Heart left ventricle (tissue), 13 donors: ENCODE measurements at regions not wholly inside any gene's neighbourhood (a gene's known extent, or its start where the extent isn't known, plus 50 kb on each side); places are given as distances from the start of the nearest gene placed in this dataset.

Source experiments
- CTCF ChIP-seq, 12 donors: fragments of 200-600 bp; sonication (generic) in 4 of 12; IDR thresholded peaks; one replicate each; pipeline versions ENCODE4 v1.5.0 to v1.8.0; 2018 to 2022; ENCODE audit warnings: antibody characterized with exemption in 12 of 12, mild to moderate bottlenecking in 5 of 12
- POLR2A ChIP-seq, 2 donors: fragments of 450-650 bp; IDR thresholded peaks; one replicate each; pipeline ENCODE4 v1.6.1; 2017; ENCODE audit warnings: antibody characterized with exemption in 2 of 2, mild to moderate bottlenecking in 2 of 2, moderate library complexity in 2 of 2
- donor health status: ischemic (EF 13 %, LVEDD 7.1; RV severe dilation, severe dysfunction).
- donor health status: DM: no; HTN: yes; CAD: no.
- donor health status: DM: no; HTN: no; CAD: no.
- donor health status: ischemic (EF 25% LVEDD 6.9; RV normal size, moderate dysfunction).
- donor health status: ischemic (EF 25% LVEDD 5.7; RV mildly dilated, moderate dysfunction).
- donor health status: ischemic (EF 35%, LVEDD 5.7; RV mildly dilated, moderate dysfunction).
- donor health status: nonischemic (EF 11% LVEDD 7.7; RV severe dilation, severe dysfunction).
- donor health status: DM: yes; HTN: yes; CAD: no.
- donor health status: PGD.
- donor health status: ischemic (EF 29% LVEDD 5.4; RV normal size, mild dysfunction).
- donor health status: nonischemic (EF 23%, LVEDD 6.1; RV moderate dilation, normal function).

- TF ChIP-seq CTCF (IDR thresholded peaks at IDR 0.05) (no peak), POLR2A (IDR thresholded peaks at IDR 0.05) (no peak)
Observed at GRCh38 chr3:106336619-106337018, 467.8 kb upstream of the CBLB start.
